GM21737 (cell line): ENCODE measurements at regions not wholly inside any gene's neighbourhood (a gene's known extent, or its start where the extent isn't known, plus 50 kb on each side); places are given as distances from the start of the nearest gene placed in this dataset.

Experiments used
- ATAC-seq: cut with Tn5 transposase; IDR thresholded peaks from one replicate; pipeline ENCODE4 v1.9.1; 2021; ENCODE audit warnings: mild to moderate bottlenecking, moderate library complexity; ENCODE audit not compliant: unreplicated experiment

GRCh38 chr10:128221117-128221516, 94.9 kb upstream of the MKI67 start:
- no peak for ATAC-seq

DNA sequence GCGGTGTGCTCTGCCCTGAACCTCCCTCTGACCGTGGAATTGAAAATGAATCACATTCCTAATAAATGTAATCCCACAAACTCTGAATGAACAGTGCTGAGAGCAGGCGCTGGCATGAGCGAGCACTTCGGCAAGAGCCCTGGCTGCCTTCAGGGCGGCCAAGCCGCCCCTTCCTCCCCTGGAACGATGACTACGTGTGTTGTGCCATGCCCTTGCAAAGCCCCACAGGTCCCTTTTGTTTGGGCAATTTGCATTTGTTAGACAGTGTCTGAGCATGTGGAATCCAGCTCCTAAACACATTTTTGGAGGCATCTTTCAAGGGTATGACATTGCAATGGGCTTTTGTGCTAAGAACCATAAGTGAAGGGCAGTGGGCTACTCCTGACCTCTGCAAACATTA, 95.6 kb upstream of the MKI67 start:
- no peak for ATAC-seq

- no peak for ATAC-seq
Measured at GRCh38 chr10:128222332-128222849, 96.2 kb upstream of the MKI67 start.

DNA sequence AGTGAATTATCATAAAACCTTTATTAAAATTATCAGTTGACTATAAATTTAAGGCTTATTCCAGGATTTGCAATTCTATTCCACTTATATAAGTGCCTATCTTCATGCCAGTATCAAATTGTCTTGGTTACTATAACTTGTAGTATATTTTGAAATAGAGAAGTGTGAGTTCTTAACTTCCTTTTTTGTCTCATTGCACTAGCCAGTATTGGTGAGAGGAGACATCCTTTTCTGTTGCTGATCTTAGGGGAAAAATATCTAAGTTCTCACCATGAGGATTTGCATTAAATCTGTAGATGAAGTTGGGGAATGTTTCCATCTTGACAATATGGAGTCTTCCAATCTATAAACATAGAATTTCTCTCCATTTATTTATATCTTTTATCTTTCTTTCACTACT, 104.2 kb upstream of the MKI67 start:
- no peak for ATAC-seq

GRCh38 chr10:128233422-128233821, 107.2 kb upstream of the MKI67 start:
- ATAC-seq = no peak

DNA sequence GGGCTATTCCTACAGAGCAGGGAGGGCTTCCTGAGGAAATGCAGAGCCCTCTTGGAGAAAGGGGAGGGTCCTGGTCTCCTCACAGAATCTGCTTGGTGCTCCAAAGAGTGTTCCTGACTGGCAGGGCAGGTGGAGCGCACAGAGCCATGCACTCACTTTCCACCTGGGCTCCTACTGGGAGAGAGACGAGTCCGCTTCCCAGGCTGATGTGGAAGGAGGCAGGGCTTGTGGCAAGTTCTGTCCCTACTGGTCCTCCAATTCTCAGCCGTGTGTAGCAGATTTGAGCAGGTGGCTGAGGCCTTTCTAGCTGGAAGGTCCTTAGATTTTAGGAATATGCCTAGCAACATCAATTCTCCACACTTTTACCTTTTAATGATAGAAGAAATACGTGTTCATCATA, 111.5 kb upstream of the MKI67 start:
- no peak for ATAC-seq

DNA sequence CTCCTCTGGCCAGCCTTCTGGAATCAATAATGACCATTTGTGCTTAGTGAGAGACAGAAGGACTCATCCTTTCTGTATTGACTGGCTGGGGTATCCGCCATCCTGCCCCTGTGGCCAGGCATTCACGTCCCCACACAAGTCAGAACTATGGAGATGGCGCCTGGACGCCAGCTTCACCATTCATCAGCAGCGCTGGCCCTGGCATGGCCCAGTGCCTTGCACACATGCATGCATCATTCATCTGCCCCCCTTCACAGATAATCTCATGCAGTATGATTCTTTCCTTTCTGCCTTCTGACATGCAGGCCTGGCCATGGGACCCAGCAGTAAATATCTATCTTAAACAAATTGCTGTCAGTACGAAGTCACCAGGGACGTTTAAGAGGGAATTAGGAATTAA, 114.8 kb upstream of the MKI67 start:
- ATAC-seq = no peak

GRCh38 chr10:128242641-128243040, 116.4 kb upstream of the MKI67 start:
- ATAC-seq = no peak

DNA sequence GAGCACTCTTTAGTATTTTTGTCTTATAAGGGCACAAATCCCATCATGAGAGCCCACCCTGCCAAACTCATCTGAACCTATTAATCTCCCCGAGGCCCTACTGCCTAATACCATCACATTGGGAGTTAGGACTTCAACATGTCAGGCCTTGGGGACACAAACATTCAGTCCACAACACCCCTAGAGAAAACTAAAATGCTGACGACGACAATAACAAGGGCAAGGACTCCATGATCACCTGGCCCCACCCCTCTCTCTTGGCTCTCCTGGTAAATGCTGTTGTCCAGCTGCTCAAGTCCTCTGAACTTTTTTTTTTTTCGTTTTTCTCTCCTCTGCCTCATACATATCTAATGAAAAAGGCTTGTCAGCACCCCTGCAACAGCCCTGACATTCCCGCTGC, 118.8 kb upstream of the MKI67 start:
- no peak for ATAC-seq

DNA sequence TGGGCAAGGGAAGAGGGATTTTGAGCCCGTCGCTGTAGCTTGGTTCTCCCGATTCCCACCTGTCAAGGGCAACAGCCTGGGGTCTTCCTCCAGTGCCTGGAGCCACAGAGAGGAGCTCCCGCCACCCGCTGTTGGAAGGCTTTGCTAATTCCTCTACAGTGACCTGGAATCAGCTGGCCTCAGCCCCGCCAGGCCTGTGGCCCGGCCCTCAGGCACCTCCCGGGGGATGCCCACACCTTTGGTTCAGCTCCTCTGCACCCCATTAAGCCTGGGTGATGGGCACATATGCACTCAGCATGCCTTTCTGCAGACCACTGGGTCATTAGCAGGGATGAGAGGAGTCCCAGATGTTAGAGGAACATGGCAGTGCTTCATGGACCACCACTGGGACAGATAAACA, 121.4 kb upstream of the MKI67 start:
- no peak for ATAC-seq

- ATAC-seq = no peak
Measured at GRCh38 chr10:128254476-128254875, 128.3 kb upstream of the MKI67 start.

DNA sequence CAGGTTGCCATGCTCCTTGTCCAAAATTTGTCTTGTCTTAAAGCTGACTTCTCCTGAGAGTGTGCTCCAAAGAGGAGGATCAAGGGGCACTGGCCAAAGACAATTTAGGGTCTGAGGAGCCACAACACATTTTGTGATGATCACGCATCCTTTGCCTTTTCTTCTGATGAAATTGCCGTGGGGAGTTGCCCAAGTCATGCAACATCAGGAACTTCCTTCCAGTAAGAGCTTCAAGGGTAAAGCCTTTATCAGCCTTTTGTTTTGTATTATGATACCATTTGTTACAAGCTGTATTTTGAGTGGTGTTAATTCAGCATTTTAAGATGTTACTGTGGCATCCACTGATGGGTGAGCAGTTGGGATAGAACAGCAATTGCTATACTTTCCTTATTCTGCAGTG, 131.2 kb upstream of the MKI67 start:
- no peak for ATAC-seq

DNA sequence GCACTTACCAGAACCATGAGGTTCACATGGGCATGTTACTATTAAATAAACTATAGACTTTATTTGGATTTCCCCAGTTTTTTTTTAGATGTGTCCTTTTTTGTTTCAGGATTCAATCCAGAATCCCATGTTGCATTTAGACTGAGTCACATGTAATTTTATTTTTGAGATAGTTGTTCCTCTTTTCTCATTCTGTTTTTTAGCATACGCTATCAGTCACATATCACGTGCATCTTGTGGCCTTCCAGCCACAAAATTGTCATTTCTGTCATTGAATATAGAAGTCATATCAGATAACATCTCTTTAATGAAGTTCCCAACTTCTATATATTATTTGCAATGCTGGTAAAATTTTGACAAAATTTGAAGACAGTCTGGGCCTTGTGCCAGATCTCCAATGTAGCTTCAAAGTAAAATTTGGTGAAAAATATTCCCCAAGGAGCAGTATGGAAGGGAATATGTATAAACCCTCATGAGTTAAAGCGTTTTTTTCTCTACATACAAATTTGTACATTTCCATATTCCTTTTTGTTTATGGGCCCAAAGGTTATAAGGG, 132.3 kb upstream of the MKI67 start:
- no peak for ATAC-seq

- ATAC-seq = no peak
Measured at GRCh38 chr10:128263891-128264688, 137.9 kb upstream of the MKI67 start.

- no peak for ATAC-seq
Measured at GRCh38 chr10:128265596-128265995, 139.4 kb upstream of the MKI67 start.

DNA sequence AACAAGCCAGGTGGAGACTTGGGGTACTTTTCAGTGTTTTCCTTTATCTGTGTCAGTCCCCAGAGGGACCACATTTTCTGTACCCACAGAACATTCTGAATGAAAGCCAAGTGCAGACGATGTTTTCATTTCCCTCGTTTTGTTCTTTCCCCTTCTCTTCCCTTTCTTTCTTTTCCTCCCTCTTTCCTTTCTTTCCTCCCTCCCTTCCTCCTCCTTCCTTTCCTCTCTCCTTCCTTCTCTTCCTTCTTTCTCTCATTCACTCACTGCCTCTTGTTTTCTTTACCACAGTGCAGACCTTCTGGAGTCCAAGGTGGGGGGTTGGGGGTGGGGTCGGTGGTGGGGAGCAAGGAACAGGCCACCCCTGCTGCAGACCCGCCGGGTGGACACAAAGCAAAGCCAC, 141.4 kb upstream of the MKI67 start:
- ATAC-seq = no peak

DNA sequence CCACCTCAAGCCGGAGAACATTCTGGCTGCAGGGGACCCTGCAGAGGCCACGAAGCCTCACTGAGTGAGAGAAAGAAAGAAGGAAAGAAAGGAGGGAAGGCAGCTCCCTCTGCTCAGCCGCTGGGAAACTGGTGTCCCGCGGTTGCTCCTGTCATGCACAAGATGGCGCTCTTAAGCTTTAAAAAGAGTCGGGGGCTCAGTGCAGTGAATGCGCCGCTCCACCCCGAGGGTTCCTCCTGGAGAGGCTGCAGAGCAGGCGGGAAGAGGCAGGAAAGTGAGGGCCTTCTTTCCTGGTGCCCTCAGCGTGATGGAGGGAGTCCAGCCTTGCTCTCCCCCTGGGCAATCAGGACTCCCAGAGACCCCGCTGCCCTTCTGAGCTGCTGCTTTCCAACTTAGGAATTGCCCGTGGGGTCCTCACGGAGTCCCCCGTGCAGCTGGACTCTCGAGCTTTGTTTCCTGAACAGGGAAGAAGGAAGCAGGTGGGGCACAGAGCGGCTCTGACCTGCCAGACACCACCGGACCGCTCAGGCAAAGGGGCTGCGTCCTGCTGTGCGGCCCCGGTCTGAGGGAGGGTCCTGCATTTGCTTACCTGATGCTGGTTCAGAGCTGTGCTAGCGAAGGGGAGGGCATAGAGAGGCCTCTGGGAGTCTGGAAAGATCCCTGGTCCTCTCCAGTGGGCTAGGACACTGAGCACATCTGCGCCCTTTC, 141.9 kb upstream of the MKI67 start:
- no peak for ATAC-seq

DNA sequence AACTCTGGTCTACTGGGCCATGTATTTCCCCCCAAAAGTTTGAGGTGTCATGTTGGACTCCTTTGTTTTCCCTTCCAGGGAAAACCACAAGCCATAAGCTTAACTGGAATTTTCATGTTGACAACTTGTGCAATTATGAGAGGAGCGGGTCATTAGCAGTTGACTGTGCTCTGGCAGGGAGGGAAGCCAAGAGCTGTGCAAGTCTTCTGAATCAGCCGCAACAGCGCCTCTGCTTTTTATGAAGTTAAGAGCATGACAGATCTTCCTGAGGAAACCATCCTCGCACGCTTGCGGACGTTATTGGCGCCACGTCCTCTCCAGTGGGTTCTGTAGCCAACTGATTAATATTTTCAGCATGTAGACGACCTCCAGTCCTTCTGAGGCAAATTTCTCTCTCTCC, 148.7 kb upstream of the MKI67 start:
- no peak for ATAC-seq

DNA sequence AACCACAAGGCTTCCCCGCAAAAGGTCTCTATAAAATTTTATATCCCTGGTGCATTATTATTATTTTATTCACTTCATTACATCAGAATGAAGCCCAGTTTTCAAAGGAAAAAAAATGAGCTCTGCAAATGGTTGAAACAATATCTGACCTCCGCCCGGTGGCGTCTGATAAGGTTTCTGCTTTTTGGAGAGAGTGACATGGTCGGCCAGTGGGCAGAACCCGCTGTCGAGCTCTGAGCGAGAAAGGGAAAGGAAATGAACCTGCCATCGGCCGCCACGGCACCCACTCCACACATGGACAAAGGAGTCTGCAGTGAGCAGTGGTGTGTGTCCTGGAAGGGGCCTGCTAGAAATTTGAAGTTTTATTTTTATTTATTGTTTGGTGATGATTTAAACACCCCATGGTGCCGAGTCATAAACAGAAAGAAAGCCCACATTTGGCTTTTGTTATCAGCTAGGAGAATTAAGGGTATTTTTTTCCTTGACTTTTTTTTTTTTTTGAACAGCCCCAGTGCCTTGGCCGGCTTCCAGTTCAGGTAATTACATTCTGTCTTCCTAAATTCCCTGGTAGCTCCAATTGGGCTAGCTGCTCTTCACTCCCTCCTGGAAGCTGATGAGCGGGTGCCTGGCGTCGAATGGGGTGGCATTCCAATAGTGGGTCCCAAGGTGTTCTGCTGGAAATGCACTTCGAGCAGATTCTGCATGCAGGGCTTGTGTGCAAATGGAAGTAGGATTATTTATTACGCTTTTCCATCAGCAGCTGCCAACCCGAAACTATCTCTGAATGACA, 149.4 kb upstream of the MKI67 start:
- no peak for ATAC-seq

- no peak for ATAC-seq
Measured at GRCh38 chr10:128277267-128277840, 151.1 kb upstream of the MKI67 start.

DNA sequence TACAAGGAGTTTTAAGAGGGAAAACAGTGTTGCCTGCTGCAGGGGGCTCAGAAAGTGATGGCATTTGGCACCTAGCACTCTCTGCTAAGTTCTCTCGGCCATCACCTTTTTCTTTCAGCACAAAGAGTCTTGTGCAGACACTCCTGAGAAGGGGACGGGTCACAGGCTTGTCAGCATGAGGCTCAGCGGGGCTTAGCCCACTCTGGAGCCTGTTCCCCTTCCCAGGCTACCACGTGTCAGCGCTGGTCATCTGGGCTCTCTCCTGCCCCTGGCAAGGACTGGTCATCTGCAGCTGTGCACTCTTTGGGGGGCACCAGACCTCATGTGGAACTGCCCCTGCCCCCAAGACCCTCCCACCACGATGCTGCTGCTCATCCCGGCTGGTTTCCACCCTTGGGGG, 152.1 kb upstream of the MKI67 start:
- no peak for ATAC-seq
